KMS-11 (cell line): ENCODE measurements at regions not wholly inside any gene's neighbourhood (a gene's known extent, or its start where the extent isn't known, plus 50 kb on each side); places are given as distances from the start of the nearest gene placed in this dataset.
"Not testable (repeated sequence)": the region's sequence is repeated elsewhere in the genome, so short reads cannot be mapped to it uniquely, and the experiment has no call there.

Experiments used
- H2AFZ ChIP-seq: fragments of 200-600 bp; sonication (generic); 2 replicates; pipeline ENCODE4 v1.6.1; 2016; ENCODE audit warnings: antibody characterized with exemption, mixed run types, low read depth
- H3K27ac ChIP-seq: fragments of 200-600 bp; sonication (generic); 2 replicates; pipeline ENCODE4 v1.6.1; 2016; ENCODE audit warnings: mild to moderate bottlenecking, mixed run types
- H3K27me3 ChIP-seq: fragments of 200-600 bp; sonication (generic); 2 replicates; pipeline ENCODE4 v1.6.1; 2017; ENCODE audit warnings: mild to moderate bottlenecking, low read depth, mixed run types, moderate library complexity; ENCODE audit not compliant: insufficient read depth
- H3K36me3 ChIP-seq: fragments of 200-600 bp; sonication (generic); 2 replicates; pipeline ENCODE4 v1.6.1; 2017; ENCODE audit warnings: mild to moderate bottlenecking, mixed run types; ENCODE audit not compliant: insufficient read depth
- H3K4me1 ChIP-seq: fragments of 200-600 bp; sonication (generic); 2 replicates; pipeline ENCODE4 v1.6.1; 2016; ENCODE audit warnings: mild to moderate bottlenecking, low read depth, mixed run types; ENCODE audit not compliant: poor library complexity, severe bottlenecking
- H3K4me2 ChIP-seq: fragments of 200-600 bp; sonication (generic); 2 replicates; pipeline ENCODE4 v1.7.0; 2016; ENCODE audit warnings: mild to moderate bottlenecking, mixed run types
- H3K4me3 ChIP-seq: fragments of 200-600 bp; sonication (generic); IDR thresholded peaks from 2 replicates; pipeline ENCODE4 v1.6.1; 2017; ENCODE audit warnings: low read depth, low read length, mixed read lengths; ENCODE audit not compliant: insufficient read depth
- H3K79me2 ChIP-seq: fragments of 200-600 bp; sonication (generic); 2 replicates; pipeline ENCODE4 v1.6.1; 2016; ENCODE audit warnings: low read depth, mixed run types; ENCODE audit not compliant: insufficient read depth
- H3K9ac ChIP-seq: fragments of 200-600 bp; sonication (generic); 2 replicates; pipeline ENCODE4 v1.6.1; 2016; ENCODE audit warnings: mild to moderate bottlenecking, mixed run types
- H4K20me1 ChIP-seq: fragments of 200-600 bp; sonication (generic); 2 replicates; pipeline ENCODE4 v1.6.1; 2016; ENCODE audit warnings: mild to moderate bottlenecking, mixed run types; ENCODE audit not compliant: insufficient read depth
- TF ChIP-seq, protein P1 (sequence below): fragments of 200-600 bp; sonication (generic); conservative IDR thresholded peaks from 2 replicates; pipeline ENCODE4 v1.6.1; 2017; ENCODE audit warnings: low read depth, mild to moderate bottlenecking, antibody characterized with exemption, low read length, moderate library complexity, mixed read lengths

DNA sequence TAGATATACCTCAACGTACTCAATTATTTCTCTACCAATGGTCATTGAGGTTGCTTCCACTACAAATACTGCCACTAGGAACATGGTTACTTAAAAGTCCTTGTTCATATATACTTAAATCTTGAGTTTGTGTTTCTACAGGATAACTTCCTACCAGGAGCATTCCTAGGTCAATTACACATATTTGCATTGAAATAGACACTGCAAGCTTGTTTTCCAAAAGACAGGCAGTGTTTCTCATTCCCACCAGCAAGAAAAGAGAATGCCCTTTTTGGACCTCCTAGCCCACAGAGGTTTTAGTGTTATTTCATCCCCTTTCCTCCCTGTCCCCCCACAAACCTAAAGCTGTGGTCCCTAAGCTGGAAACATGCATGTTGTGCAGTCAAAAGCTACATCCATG is 177.3 kb downstream of the ID4 start:
- H3K4me1 ChIP-seq: no peaks in the 10 kb centered on the region
- no peaks in the 10 kb centered on the region for H4K20me1 ChIP-seq
- no peak overlapping the region for H2AFZ ChIP-seq
- no peaks in the 10 kb centered on the region for H3K36me3 ChIP-seq
- H3K27me3 ChIP-seq: no peaks in the 10 kb centered on the region
- H3K27ac ChIP-seq: no peak overlapping the region
- TF ChIP-seq, protein P1, sequence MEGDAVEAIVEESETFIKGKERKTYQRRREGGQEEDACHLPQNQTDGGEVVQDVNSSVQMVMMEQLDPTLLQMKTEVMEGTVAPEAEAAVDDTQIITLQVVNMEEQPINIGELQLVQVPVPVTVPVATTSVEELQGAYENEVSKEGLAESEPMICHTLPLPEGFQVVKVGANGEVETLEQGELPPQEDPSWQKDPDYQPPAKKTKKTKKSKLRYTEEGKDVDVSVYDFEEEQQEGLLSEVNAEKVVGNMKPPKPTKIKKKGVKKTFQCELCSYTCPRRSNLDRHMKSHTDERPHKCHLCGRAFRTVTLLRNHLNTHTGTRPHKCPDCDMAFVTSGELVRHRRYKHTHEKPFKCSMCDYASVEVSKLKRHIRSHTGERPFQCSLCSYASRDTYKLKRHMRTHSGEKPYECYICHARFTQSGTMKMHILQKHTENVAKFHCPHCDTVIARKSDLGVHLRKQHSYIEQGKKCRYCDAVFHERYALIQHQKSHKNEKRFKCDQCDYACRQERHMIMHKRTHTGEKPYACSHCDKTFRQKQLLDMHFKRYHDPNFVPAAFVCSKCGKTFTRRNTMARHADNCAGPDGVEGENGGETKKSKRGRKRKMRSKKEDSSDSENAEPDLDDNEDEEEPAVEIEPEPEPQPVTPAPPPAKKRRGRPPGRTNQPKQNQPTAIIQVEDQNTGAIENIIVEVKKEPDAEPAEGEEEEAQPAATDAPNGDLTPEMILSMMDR: no peak
- no peak overlapping the region for H3K4me2 ChIP-seq
- H3K4me3 ChIP-seq: no peak overlapping the region
- H3K9ac ChIP-seq: no peak overlapping the region
- no peaks in the 10 kb centered on the region for H3K79me2 ChIP-seq

DNA sequence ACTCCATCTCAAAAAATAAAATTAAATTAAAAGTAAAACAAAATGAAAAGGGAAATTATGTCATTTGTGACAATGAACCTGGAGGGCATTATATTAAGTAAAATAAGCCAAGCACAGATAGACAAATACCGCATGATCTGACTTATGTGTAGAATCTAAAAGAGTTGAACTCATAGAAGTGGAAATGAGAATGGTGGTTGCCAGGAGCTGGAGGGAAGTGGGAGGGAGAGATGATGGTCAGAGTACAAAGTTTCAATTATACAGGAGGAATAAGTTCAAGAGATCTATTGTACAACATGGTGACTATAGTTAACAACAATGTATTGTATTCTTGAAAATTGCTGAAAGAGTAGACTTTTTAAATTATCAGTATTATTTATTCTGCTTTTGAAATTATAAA is 183.4 kb downstream of the ID4 start:
- TF ChIP-seq, protein P1: no peak
- no peaks in the 10 kb centered on the region for H3K27me3 ChIP-seq
- H2AFZ ChIP-seq: no peak overlapping the region
- no peak overlapping the region for H3K9ac ChIP-seq
- H3K4me1 ChIP-seq: no peaks in the 10 kb centered on the region
- no peak overlapping the region for H3K4me2 ChIP-seq
- no peaks in the 10 kb centered on the region for H3K79me2 ChIP-seq
- no peak overlapping the region for H3K27ac ChIP-seq
- H3K4me3 ChIP-seq: no peak overlapping the region
- no peaks in the 10 kb centered on the region for H3K36me3 ChIP-seq
- H4K20me1 ChIP-seq: no peaks in the 10 kb centered on the region

DNA sequence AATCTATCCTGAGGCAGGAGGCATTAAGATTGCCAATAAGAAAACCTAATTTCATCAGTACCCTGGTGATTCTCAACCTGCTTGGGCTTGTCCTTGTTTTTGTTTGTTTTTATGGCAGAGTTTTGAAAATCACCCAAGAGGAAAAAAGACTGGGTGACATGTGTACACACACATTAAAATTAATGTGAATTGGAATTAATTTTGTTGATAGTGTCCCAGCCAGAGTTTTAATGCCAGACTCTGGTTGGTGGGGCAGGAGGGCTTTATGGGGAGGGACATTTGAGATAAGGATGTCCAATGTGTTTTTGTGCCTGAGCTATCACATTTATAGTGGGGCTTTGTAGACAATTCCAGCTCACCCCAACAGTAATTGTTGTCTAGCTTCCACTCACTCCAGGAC is 184.6 kb downstream of the ID4 start:
- no peaks in the 10 kb centered on the region for H4K20me1 ChIP-seq
- no peaks in the 10 kb centered on the region for H3K4me1 ChIP-seq
- H3K4me2 ChIP-seq: no peak overlapping the region
- no peaks in the 10 kb centered on the region for H3K36me3 ChIP-seq
- TF ChIP-seq, protein P1: no peak
- H3K27ac ChIP-seq: no peak overlapping the region
- no peaks in the 10 kb centered on the region for H3K79me2 ChIP-seq
- H3K4me3 ChIP-seq: no peak overlapping the region
- H3K27me3 ChIP-seq: no peaks in the 10 kb centered on the region
- no peak overlapping the region for H3K9ac ChIP-seq
- no peak overlapping the region for H2AFZ ChIP-seq

DNA sequence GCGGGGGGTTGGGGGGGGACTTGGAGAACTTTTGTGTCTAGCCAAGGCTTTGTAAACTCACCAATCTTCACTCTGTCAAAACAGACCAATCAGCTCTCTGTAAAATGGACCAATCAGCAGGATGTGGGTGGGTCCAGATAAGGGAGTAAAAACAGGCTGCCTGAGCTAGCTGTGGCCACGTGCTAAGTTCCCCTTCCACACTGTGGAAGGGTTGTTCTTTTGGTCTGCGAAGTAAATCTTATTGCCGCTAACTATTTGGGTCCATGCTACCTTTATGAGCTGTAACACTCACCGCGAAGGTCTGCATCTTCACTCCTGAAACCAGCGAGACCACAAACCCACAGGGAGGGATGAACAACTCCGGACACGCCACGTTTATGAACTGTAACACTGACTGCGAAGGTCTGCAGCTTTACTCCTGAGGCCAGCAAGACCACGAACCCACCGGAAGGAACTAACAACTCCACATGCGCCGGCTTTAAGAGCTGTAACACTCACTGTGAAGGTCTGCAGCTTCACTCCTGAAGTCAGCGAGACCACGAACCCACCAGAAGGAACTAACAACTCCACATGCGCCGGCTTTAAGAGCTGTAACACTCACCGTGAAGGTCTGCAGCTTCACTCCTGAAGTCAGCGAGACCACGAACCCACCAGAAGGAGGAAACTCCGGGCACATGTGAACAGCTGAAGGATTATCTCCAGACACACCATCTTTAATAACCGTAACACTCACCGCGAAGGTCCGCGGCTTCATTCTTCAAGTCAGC is 186.6 kb downstream of the ID4 start:
- not testable (repeated sequence) for H3K4me2 ChIP-seq, H3K36me3 ChIP-seq, H2AFZ ChIP-seq, H3K27ac ChIP-seq, H3K27me3 ChIP-seq, H4K20me1 ChIP-seq, H3K9ac ChIP-seq, H3K79me2 ChIP-seq, H3K4me3 ChIP-seq, H3K4me1 ChIP-seq

DNA sequence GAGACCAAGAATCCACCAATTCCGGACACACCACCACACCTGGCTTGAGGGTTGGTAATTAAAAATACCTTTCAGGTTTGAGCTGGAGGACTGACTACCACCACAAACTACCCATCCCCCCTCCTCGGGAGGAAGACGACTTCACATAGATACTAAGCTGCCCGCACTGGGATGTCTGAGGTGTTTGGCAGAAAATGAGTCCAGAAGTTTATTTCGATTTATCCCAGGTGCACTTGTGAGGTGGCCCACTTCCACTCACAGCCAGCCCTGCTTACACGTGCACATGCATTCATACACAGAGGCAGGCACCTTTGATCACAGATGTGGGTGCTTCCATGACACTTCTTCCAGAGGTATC is 187.1 kb downstream of the ID4 start:
- Histone ChIP-seq H4K20me1 (no peaks in the 10 kb centered on the region), H2AFZ (no peak overlapping the region), H3K4me3 (no peak overlapping the region), H3K4me1 (no peaks in the 10 kb centered on the region), H3K4me2 (no peak overlapping the region), H3K79me2 (no peaks in the 10 kb centered on the region), H3K36me3 (no peaks in the 10 kb centered on the region), H3K27me3 (no peaks in the 10 kb centered on the region), H3K27ac (no peak overlapping the region), H3K9ac (no peak overlapping the region)
- TF ChIP-seq, protein P1: no peak
